ENCODE measurements at regions not wholly inside any gene's neighbourhood (a gene's known extent, or its start where the extent isn't known, plus 50 kb on each side); places are given as distances from the start of the nearest gene placed in this dataset.

DNA sequence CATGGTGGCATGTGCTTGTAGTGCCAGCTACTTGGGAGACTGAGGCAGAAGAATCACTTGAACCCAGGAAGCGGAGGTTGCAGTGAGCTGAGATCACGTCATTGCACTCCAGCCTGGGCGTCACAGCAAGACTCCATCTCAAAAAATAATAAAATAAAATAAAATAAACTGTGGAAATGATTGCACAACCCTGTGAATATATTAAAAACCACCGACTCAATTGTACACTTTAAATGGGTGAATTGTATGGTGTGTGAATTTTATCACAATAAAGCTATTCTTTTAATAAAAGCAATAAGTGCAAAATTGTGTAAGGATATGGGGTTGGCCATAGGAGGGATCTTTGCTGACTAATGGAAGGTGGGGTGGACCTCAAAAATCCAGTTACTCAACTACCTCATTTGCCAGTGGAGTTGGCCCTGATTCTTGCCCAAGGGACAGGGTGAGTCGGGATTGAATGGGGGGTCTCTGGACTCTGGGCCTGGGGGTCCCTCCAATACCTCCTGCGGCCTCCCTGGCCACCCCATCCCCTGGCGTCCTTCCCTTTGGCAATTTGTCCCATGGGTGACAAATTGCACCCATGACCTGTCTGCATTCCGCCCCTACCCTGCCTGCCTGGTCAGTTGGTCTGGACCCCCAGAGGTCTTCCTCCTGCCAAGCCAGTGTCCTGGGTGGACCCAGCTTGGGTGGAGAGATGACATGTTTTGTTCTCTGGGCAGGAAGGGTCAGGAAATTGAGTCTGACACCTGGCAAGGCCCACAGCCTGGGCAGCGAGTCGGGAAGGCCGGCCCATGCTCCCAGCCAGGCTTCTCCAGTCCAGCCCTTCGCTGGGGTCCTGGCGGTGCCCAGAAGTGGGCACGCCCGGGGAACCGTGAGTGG is 61.7 kb upstream of the ELN start:
- no peak overlapping the region for H3K4me3 ChIP-seq (replicated peaks in 1 of 3; ENCODE audit: insufficient read depth in 1 of 3, low read depth in 2 of 3, low read length in 3 of 3)
- H3K4me2 ChIP-seq (ENCODE audit: low read depth, low read length) = no peak overlapping the region
- peaks cover 15% of the 10 kb centered on the region for H3K9me3 ChIP-seq (ENCODE audit: low read length)
- POLR2A ChIA-PET = no interaction called here
- no peak overlapping the region for H3K27ac ChIP-seq (ENCODE audit: extremely low read length, insufficient read depth, low read length)
- H3K79me2 ChIP-seq (ENCODE audit: insufficient read depth, low read length) = no peaks in the 10 kb centered on the region
- no peak overlapping the region for H2AFZ ChIP-seq (ENCODE audit: low read length)
- FAIRE-seq = no peak
- DNase-seq (ENCODE audit: low spot score) = no peak
- CTCF ChIA-PET (ENCODE audit: low intra/inter-chr PET ratio, low total read pairs) = no interaction called here
- WGBS (ENCODE audit: low lambda C conversion rate) = 48% methylated on average over 14 of the region's 16 CpGs
- no peaks in the 10 kb centered on the region for H3K36me3 ChIP-seq (replicated peaks in 1 of 2; ENCODE audit: control insufficient read depth in 1 of 2, insufficient read depth in 2 of 2, low read length in 2 of 2)
- no peak overlapping the region for H3K9ac ChIP-seq (ENCODE audit: insufficient read depth, low read depth, low read length)
- no peaks in the 10 kb centered on the region for H4K20me1 ChIP-seq (ENCODE audit: insufficient read depth, low read length)
- BruUV-seq (replicated peaks) = no TSS peak
- in situ Hi-C loops (cut with HindIII; ENCODE audit: extremely low pct_ligation_motif_present, low pct_unique_long_range_greater_than_20kb) = no loop called here
- ATAC-seq = no peak
- H3K4me1 ChIP-seq (ENCODE audit: insufficient read depth, low read length) = no peaks in the 10 kb centered on the region
- no peak for TF ChIP-seq MIXL1 (CRISPR knock-in tag; IDR thresholded peaks at IDR 0.05)
- no peak for TF ChIP-seq ATF5 (CRISPR knock-in tag; IDR thresholded peaks at IDR 0.05; ENCODE audit: low read depth)
- H3K27me3 ChIP-seq (ENCODE audit: control insufficient read depth in 1 of 2, insufficient read depth in 2 of 2, low read length in 2 of 2) = no peaks in the 10 kb centered on the region
- intact Hi-C loops (cut with micrococcal nuclease; ENCODE audit: unreplicated experiment) = no loop called here

- in situ Hi-C loops (cut with HindIII; ENCODE audit: extremely low pct_ligation_motif_present, low pct_unique_long_range_greater_than_20kb) = no loop called here
- no peak for FAIRE-seq
Measured at GRCh38 chr7:73966941-73967831, 60.8 kb upstream of the ELN start.

More at GRCh38 chr7:73966941-73967831, 60.8 kb upstream of the ELN start:
- Histone ChIP-seq H2AFZ (ENCODE audit: low read length) (no peak overlapping the region), H3K4me1 (ENCODE audit: insufficient read depth, low read length) (no peaks in the 10 kb centered on the region), H3K36me3 (replicated peaks in 1 of 2; ENCODE audit: control insufficient read depth in 1 of 2, insufficient read depth in 2 of 2, low read length in 2 of 2) (no peaks in the 10 kb centered on the region), H3K9me3 (ENCODE audit: low read length) (peaks cover 15% of the 10 kb centered on the region), H3K4me2 (ENCODE audit: low read depth, low read length) (no peak overlapping the region), H3K27me3 (ENCODE audit: control insufficient read depth in 1 of 2, insufficient read depth in 2 of 2, low read length in 2 of 2) (no peaks in the 10 kb centered on the region), H3K79me2 (ENCODE audit: insufficient read depth, low read length) (no peaks in the 10 kb centered on the region), H3K27ac (ENCODE audit: extremely low read length, insufficient read depth, low read length) (no peak overlapping the region), H3K9ac (ENCODE audit: insufficient read depth, low read depth, low read length) (no peak overlapping the region), H4K20me1 (ENCODE audit: insufficient read depth, low read length) (no peaks in the 10 kb centered on the region), H3K4me3 (replicated peaks in 1 of 3; ENCODE audit: insufficient read depth in 1 of 3, low read depth in 2 of 3, low read length in 3 of 3) (no peak overlapping the region)
- ChIA-PET POLR2A (interaction anchor here (0.6 kb wide), 1 partner anchor 11 kb away, joined by 3 read pairs; no protein-coding TSS in a partner anchor), CTCF (ENCODE audit: low intra/inter-chr PET ratio, low total read pairs) (no interaction called here)
- ATAC-seq (no peak), DNase-seq (ENCODE audit: low spot score) (no peak)
- TF ChIP-seq, protein P1, sequence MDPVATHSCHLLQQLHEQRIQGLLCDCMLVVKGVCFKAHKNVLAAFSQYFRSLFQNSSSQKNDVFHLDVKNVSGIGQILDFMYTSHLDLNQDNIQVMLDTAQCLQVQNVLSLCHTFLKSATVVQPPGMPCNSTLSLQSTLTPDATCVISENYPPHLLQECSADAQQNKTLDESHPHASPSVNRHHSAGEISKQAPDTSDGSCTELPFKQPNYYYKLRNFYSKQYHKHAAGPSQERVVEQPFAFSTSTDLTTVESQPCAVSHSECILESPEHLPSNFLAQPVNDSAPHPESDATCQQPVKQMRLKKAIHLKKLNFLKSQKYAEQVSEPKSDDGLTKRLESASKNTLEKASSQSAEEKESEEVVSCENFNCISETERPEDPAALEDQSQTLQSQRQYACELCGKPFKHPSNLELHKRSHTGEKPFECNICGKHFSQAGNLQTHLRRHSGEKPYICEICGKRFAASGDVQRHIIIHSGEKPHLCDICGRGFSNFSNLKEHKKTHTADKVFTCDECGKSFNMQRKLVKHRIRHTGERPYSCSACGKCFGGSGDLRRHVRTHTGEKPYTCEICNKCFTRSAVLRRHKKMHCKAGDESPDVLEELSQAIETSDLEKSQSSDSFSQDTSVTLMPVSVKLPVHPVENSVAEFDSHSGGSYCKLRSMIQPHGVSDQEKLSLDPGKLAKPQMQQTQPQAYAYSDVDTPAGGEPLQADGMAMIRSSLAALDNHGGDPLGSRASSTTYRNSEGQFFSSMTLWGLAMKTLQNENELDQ (CRISPR knock-in tag; IDR thresholded peaks at IDR 0.05; ENCODE audit: borderline replicate concordance) = no peak
- TF ChIP-seq SETDB1 (CRISPR knock-in tag; IDR thresholded peaks at IDR 0.05; ENCODE audit: borderline replicate concordance) (no peak), ZNF556 (CRISPR knock-in tag; IDR thresholded peaks at IDR 0.05; ENCODE audit: borderline replicate concordance) (no peak), ZKSCAN5 (CRISPR knock-in tag; IDR thresholded peaks at IDR 0.05) (peak; percentile 91), ZNF121 (CRISPR knock-in tag; IDR thresholded peaks at IDR 0.05) (no peak)
- no TSS peak for BruUV-seq (replicated peaks)
- WGBS (ENCODE audit: low lambda C conversion rate) = 44% methylated on average over 11 of the region's 11 CpGs
- intact Hi-C loops (cut with micrococcal nuclease; ENCODE audit: unreplicated experiment) = no loop called here

All from HepG2 (cell line).